OCI-LY3 (cell line): ENCODE measurements at regions not wholly inside any gene's neighbourhood (a gene's known extent, or its start where the extent isn't known, plus 50 kb on each side); places are given as distances from the start of the nearest gene placed in this dataset.

ENCODE experiments used
- EZH2phosphoT487 ChIP-seq: fragments of 200-600 bp; shearing (Covaris generic); IDR thresholded peaks from 2 replicates; pipeline ENCODE4 v1.6.1; 2018; ENCODE audit warnings: antibody characterized with exemption, mixed run types, low read depth
- TF ChIP-seq, protein P1 (sequence below): fragments of 200-600, 300-600 bp; sonication (generic); IDR thresholded peaks from 2 replicates; pipeline ENCODE4 v1.5.1; 2014; ENCODE audit warnings: antibody characterized with exemption, low read length, low read depth

DNA sequence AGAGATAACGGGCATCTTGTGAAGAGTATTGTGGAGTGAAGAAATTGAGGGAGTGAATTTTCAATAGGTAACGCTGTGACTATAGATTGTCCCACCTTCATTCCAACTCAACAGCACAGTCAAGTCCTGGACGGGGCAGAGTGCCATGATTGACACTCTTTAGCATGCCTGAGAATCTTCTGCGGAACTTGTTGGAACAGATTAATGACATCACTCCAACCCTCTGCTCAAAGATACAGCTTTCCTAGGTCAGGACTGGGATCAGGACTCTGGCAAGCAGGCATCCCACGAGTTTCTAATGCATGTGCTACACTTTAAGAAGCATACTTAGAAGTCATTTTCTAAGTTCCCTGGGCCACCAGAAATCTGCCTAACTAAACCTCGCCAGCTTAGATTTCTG lies 267.6 kb upstream of the CFAP20DC start:
- TF ChIP-seq, protein P1, sequence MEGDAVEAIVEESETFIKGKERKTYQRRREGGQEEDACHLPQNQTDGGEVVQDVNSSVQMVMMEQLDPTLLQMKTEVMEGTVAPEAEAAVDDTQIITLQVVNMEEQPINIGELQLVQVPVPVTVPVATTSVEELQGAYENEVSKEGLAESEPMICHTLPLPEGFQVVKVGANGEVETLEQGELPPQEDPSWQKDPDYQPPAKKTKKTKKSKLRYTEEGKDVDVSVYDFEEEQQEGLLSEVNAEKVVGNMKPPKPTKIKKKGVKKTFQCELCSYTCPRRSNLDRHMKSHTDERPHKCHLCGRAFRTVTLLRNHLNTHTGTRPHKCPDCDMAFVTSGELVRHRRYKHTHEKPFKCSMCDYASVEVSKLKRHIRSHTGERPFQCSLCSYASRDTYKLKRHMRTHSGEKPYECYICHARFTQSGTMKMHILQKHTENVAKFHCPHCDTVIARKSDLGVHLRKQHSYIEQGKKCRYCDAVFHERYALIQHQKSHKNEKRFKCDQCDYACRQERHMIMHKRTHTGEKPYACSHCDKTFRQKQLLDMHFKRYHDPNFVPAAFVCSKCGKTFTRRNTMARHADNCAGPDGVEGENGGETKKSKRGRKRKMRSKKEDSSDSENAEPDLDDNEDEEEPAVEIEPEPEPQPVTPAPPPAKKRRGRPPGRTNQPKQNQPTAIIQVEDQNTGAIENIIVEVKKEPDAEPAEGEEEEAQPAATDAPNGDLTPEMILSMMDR = no peak
- TF ChIP-seq EZH2phosphoT487 = no peak
